Effector memory CD8-positive, alpha-beta T cell (primary cell): ENCODE measurements at regions not wholly inside any gene's neighbourhood (a gene's known extent, or its start where the extent isn't known, plus 50 kb on each side); places are given as distances from the start of the nearest gene placed in this dataset.

Source experiments
- ATAC-seq: fragments of 150-1000 bp; cut with Tn5 transposase; replicated peaks from 2 replicates; pipeline ENCODE4 v1.10.0; 2021; ENCODE audit warnings: mild to moderate bottlenecking, moderate library complexity
- DNase-seq, 3 experiments: peaks; one replicate each; pipeline ENCODE4 v3.0.0; 2021
- H3K27ac Mint-ChIP-seq, 2 donors: one replicate each; pipeline ENCODE4 v1.8.0; 2022; ENCODE audit warnings: mild to moderate bottlenecking in 2 of 2, mixed read lengths in 2 of 2, moderate library complexity in 2 of 2
- H3K27me3 Mint-ChIP-seq, 2 donors: one replicate each; pipeline ENCODE4 v1.8.0; 2022; ENCODE audit warnings: mixed read lengths in 2 of 2
- H3K36me3 Mint-ChIP-seq: one replicate; pipeline ENCODE4 v1.8.0; 2022; ENCODE audit warnings: mild to moderate bottlenecking, moderate library complexity, mixed read lengths; ENCODE audit not compliant: insufficient read depth
- H3K4me1 Mint-ChIP-seq, 2 donors: one replicate each; pipeline ENCODE4 v1.8.0; 2022; ENCODE audit warnings: low read depth in 2 of 2, mixed read lengths in 2 of 2
- H3K4me3 Mint-ChIP-seq, 2 donors: one replicate each; pipeline ENCODE4 v1.8.0; 2022; ENCODE audit warnings: mild to moderate bottlenecking in 2 of 2, mixed read lengths in 2 of 2, moderate library complexity in 2 of 2
- H3K9me3 Mint-ChIP-seq, 2 donors: one replicate each; pipeline ENCODE4 v1.8.0; 2022; ENCODE audit warnings: mixed read lengths in 2 of 2

DNA sequence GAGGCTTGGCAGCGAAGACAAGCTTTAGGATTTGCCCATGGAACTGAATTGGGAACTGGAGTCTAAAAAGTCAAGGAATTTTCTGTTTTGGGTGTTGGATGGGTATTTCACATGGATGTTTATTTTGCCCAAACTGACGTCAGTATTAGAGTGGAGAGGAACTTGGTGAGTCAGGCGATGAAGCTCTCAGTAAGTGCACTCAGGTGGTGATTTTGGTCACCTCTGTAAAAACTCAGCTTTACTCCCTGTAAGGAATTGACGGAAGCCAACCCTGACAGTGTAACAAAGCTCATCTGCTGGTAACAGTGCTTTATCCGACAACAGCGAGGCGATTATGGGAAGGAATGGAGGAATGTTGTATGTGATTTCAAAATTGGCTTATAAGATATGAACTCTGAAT, 77.0 kb upstream of the PGRMC2 start:
- ATAC-seq = no peak
- H3K9me3 Mint-ChIP-seq = no peaks in the 10 kb centered on the region

DNA sequence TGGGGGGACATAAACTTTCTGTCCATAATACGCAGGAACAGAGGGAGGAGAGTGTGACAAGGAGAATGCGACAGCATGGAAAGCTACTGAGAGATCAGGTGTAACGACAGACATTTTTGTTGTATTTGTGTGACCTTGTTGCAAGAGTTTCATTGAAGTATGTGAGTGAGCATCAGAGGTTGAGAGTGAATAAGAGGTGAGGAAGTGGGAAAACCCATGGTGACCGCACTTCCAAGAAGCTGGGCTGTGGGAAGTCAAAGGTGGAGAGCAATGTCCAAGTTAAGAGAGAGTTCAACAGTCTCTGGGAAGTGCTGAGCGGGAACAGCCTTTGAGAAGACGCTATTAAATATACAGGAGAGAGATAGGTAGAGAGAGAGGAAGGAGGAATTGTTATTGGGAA, 76.4 kb upstream of the PGRMC2 start:
- no peaks in the 10 kb centered on the region for H3K36me3 Mint-ChIP-seq
- DNase-seq = no peak
- H3K4me3 Mint-ChIP-seq = no peak overlapping the region
- H3K9me3 Mint-ChIP-seq = no peaks in the 10 kb centered on the region
- no peaks in the 10 kb centered on the region for H3K4me1 Mint-ChIP-seq
- H3K27ac Mint-ChIP-seq = no peak overlapping the region
- H3K27me3 Mint-ChIP-seq = no peaks in the 10 kb centered on the region
- ATAC-seq = no peak

More for the DNA sequence above, 77.0 kb upstream of the PGRMC2 start:
- H3K36me3 Mint-ChIP-seq = no peaks in the 10 kb centered on the region
- no peaks in the 10 kb centered on the region for H3K27me3 Mint-ChIP-seq
- H3K4me1 Mint-ChIP-seq = no peaks in the 10 kb centered on the region
- no peak overlapping the region for H3K27ac Mint-ChIP-seq
- no peak overlapping the region for H3K4me3 Mint-ChIP-seq
- no peak for DNase-seq

DNA sequence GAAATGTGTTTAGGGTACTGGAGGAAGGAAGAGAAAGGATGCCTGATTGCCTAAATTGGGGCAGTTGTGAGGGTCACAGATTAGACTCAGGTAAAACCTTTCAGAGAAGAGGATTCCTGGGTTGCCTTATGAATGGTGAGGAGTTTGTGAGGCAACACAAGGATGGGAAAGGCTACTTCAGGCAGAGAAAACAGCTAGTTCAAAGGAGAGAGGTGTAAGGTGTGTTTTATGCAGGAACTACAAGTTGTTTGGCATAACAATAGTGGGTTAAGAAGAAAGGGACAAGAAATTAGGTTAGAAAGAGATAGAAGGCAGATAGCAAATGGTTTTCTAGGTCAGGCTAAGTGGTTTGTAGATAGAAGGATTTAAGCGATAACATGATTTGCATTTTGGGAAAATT, 75.1 kb upstream of the PGRMC2 start:
- Mint-ChIP-seq H3K4me3 (no peak overlapping the region), H3K27me3 (no peaks in the 10 kb centered on the region), H3K4me1 (no peaks in the 10 kb centered on the region), H3K27ac (no peak overlapping the region), H3K36me3 (no peaks in the 10 kb centered on the region), H3K9me3 (no peaks in the 10 kb centered on the region)
- ATAC-seq (no peak), DNase-seq (no peak)

DNA sequence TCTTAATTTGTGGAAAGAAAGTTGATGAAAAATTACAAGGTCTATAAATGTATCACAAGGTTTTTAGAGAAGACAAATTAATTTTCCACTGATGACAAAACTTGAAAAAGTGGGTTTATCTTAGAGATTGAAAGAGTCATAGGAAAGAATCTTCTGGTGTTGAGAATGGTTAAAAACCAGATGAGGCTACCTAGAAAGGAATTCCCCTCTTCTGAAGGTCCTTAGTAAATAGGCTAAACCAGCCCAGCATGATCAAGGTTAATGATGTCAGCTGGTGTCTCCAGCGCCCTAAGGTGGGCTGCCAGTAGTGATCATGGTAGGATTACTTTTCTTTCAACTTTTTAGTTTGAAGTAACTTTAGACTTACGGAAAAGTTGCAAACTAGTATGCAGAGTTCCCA, 71.8 kb upstream of the PGRMC2 start:
- Mint-ChIP-seq H3K27me3 (no peaks in the 10 kb centered on the region), H3K4me3 (no peak overlapping the region), H3K4me1 (no peaks in the 10 kb centered on the region), H3K36me3 (no peaks in the 10 kb centered on the region), H3K27ac (no peak overlapping the region), H3K9me3 (no peaks in the 10 kb centered on the region)
- ATAC-seq (no peak), DNase-seq (no peak)

DNA sequence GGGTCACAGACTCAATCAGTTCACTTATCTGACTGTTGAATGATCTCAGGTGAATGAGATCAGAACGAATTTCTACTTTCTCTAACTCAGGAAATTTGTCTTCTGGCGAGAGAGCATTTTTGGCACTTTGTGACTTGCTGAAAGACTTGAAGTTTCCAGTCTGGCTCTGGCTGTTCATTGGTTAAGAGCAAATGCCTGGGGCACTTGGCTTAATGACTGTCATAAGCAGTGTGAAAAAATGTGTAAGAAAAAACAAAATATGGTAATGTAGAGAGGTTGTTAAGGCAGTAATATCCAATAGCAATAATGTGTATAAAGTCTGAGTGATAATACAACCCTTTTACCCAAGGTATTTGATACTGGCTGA, 71.3 kb upstream of the PGRMC2 start:
- Mint-ChIP-seq H3K27ac (no peak overlapping the region), H3K4me1 (no peaks in the 10 kb centered on the region), H3K4me3 (no peak overlapping the region), H3K36me3 (no peaks in the 10 kb centered on the region), H3K9me3 (no peaks in the 10 kb centered on the region), H3K27me3 (no peaks in the 10 kb centered on the region)
- ATAC-seq = no peak
- DNase-seq = no peak

DNA sequence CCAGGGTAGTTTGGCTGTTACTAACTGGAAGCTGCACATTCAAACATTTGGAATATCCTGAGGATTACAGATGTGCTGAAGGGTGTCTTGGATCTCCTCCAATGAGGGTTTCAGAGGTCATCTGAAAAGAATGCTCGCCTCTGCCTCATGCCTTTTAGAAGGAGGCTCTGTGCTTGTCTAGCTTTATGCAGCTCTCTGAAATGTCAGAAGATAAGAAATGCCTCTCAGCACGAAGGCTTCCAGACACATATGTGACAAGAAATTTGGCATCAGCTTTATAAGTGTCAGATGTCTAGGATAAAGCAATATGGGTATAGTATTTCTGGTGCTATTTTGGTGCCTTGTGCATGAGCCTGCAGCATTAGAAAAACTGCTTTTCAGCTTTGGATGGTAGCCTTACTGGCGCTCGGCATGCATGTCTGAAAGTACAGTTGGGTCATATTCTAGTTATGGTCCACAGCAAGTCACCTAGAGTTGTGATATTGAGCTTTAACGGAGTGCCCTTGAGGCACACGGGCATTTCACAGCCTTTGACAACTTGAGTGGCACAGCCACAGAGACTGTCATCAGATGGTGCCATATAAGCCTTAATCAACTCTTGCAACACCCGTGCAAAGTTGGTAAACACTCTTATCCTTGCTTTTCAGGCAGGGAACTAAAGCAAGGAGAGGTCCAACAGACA, 70.8 kb upstream of the PGRMC2 start:
- Mint-ChIP-seq H3K36me3 (no peaks in the 10 kb centered on the region), H3K27ac (no peak overlapping the region), H3K9me3 (no peaks in the 10 kb centered on the region), H3K27me3 (no peaks in the 10 kb centered on the region), H3K4me1 (no peaks in the 10 kb centered on the region), H3K4me3 (no peak overlapping the region)
- no peak for DNase-seq
- no peak for ATAC-seq

DNA sequence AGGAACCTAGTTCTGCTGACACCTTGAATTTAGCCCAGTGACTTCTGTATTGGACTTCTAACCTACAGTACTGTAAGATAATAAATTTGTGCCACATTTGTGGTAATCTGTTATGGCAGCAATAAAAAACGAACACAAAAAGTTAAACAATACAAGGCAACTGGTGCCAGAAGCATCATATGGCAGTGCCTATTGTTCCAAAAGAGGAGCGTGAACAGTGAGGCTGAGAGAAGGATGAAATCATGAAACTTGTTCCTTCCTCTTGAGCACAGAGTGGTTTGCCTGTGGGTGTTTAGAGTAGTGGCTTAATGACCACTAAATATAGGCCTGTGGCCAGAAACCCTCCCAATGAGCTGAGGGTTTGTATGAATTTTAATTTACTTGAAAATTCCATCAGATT, 69.7 kb upstream of the PGRMC2 start:
- H3K27ac Mint-ChIP-seq = no peak overlapping the region
- no peaks in the 10 kb centered on the region for H3K9me3 Mint-ChIP-seq
- DNase-seq = no peak
- no peak overlapping the region for H3K4me3 Mint-ChIP-seq
- H3K36me3 Mint-ChIP-seq = no peaks in the 10 kb centered on the region
- no peaks in the 10 kb centered on the region for H3K4me1 Mint-ChIP-seq
- H3K27me3 Mint-ChIP-seq = no peaks in the 10 kb centered on the region
- ATAC-seq = no peak

DNA sequence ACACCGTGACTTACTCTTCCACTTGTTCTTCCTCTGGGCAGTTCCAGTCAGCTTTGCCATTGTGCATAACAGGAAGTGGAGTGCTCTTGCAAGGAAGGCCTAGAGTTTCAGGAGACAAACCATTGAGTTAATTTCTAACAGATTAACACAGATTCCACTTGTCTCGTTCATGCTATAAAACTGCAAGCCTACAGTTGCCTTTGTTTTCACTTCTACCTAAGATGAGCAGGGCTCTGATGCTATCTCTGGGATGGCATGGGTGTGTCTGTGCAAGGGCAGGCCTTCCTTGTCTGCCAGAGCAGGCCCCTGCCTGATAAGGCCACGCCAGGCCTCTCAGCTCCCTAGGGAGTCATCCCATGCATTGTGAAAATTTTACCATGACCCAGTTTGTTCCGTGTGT, 67.7 kb upstream of the PGRMC2 start:
- no peaks in the 10 kb centered on the region for H3K36me3 Mint-ChIP-seq
- H3K27me3 Mint-ChIP-seq = no peaks in the 10 kb centered on the region
- H3K9me3 Mint-ChIP-seq = no peaks in the 10 kb centered on the region
- ATAC-seq (no peak), DNase-seq (no peak)
- H3K4me1 Mint-ChIP-seq = no peaks in the 10 kb centered on the region
- no peak overlapping the region for H3K27ac Mint-ChIP-seq
- H3K4me3 Mint-ChIP-seq = no peak overlapping the region

DNA sequence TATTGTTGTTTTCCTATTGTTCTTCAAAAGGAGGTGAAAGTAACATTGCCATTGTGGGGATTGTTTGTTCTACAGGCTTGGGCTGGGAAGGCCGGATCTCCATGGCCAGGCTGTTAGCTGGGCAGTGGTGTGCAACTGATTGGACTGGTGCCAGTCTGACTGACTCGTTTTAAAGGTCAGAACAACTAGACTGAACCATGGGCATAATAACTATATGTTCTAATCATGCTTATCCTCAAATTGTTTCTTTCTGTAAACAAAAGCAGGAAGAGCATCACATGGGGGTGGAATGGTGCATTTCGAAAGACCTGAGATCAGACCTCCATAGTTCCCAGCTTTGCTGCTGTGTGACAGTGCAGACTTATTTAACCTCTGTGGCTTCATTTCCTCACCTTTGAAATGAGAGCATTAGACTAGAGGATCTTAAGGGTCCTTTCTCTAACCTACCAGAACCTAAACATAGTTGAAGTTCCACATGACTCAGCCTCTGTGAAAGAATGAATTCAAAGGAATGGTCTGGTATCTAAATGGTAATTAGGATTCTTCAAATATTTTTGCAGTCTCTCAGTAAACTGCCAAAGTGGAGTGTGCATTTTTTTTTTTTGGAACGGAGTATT, 66.7 kb upstream of the PGRMC2 start:
- DNase-seq = no peak
- Mint-ChIP-seq H3K9me3 (no peaks in the 10 kb centered on the region), H3K27ac (no peak overlapping the region)

DNA sequence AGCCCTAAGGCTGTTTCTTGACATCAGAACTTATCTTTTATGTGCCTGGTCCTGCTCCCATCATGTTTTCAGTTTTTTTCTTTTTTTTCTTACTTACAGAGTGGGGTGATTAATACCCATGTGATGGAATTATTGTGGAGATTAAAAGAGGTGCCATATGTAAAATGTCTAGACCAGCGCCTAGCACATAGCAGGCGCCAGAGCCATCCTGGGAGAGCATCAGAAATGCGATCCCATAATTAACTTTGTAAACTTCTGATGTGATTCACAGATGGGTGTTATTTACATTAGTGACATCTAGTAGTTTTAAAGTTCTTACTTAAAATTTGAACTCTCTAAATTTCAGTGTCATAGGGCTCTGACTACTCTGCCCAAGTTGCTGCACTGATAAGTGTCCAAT, 66.2 kb upstream of the PGRMC2 start:
- ATAC-seq (no peak), DNase-seq (no peak)
- Mint-ChIP-seq H3K4me3 (no peak overlapping the region), H3K4me1 (no peaks in the 10 kb centered on the region), H3K9me3 (no peaks in the 10 kb centered on the region), H3K27me3 (no peaks in the 10 kb centered on the region), H3K36me3 (peaks cover 3% of the 10 kb centered on the region), H3K27ac (no peak overlapping the region)

More for the DNA sequence above, 66.7 kb upstream of the PGRMC2 start:
- no peak overlapping the region for H3K4me3 Mint-ChIP-seq
- H3K27me3 Mint-ChIP-seq = no peaks in the 10 kb centered on the region
- no peak for ATAC-seq
- no peaks in the 10 kb centered on the region for H3K4me1 Mint-ChIP-seq
- H3K36me3 Mint-ChIP-seq = no peaks in the 10 kb centered on the region

DNA sequence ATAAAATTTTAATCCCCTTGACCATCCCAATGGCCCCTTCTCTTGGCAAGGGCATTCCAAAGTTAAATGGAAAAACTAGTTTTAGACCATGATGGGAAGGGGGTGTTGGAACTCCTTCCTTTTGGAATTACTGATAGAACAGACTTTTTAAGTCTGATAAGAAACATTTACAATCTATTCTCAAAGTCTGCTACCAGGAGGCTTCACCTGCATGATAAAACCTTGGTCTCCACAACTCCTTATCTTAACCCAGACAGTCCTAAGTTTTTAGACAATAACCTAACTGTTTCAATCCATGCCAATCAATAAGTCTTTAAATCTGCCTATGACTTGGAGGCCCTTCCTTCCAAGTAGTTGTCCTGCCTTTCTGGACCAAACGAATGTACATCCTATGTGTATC, 63.9 kb upstream of the PGRMC2 start:
- Mint-ChIP-seq H3K9me3 (no peaks in the 10 kb centered on the region), H3K4me1 (no peaks in the 10 kb centered on the region), H3K27ac (no peak overlapping the region), H3K36me3 (peaks cover 3% of the 10 kb centered on the region), H3K27me3 (no peaks in the 10 kb centered on the region), H3K4me3 (no peak overlapping the region)
- DNase-seq (no peak), ATAC-seq (no peak)

DNA sequence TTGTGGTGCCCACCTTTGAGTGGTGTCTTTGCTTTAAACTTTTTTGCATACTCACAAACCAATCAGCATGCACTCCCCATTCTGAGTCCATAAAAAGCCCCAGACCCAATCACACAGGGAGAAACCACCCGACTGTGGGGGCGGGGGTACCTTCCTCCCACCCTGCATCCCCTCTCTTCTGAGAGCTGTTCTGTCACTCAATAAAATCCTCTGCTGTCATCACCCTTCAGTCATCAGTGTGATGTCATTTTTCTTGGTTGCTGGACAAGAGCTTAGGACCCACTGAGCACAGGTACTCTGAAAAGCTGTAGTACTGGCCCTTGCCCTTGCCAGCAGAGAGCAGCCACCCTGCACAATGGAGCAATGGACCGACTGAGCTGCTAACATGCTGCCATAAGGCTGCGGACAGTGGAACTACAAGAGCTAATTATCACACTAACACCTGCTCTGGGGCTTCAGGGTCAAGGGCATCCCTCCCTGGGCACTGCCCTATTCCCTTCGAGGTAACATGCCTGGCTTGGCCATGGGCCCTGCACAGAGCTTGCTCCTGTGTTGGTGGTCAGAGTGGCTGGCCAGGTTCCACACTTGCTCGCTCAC, 62.9 kb upstream of the PGRMC2 start:
- Mint-ChIP-seq H3K27me3 (no peaks in the 10 kb centered on the region), H3K36me3 (peaks cover 3% of the 10 kb centered on the region), H3K4me1 (no peaks in the 10 kb centered on the region), H3K27ac (no peak overlapping the region), H3K9me3 (no peaks in the 10 kb centered on the region), H3K4me3 (no peak overlapping the region)
- no peak for DNase-seq
- ATAC-seq = no peak

DNA sequence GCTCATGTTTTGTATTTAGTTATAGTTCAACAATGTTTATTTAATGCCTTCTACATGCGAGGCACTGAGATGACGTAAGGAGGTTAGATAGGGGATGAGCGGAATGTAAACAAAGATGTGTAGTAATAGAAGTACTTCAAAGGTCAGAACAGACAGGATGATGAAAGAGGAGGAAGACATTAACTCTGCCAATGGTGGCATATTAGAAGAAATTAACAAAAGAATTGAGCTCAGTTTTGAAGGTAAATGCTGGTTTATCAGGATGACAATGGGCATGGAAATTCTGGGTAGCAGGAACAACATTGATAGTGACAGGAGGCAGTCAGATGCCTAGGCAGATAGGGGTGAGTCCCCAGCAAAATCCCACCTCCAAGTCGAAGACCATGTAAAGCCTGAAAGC, 62.3 kb upstream of the PGRMC2 start:
- H3K4me3 Mint-ChIP-seq = no peak overlapping the region
- no peaks in the 10 kb centered on the region for H3K4me1 Mint-ChIP-seq
- no peak for ATAC-seq
- H3K27me3 Mint-ChIP-seq = no peaks in the 10 kb centered on the region
- H3K9me3 Mint-ChIP-seq = no peaks in the 10 kb centered on the region
- no peak for DNase-seq
- no peak overlapping the region for H3K27ac Mint-ChIP-seq
- peaks cover 3% of the 10 kb centered on the region for H3K36me3 Mint-ChIP-seq

DNA sequence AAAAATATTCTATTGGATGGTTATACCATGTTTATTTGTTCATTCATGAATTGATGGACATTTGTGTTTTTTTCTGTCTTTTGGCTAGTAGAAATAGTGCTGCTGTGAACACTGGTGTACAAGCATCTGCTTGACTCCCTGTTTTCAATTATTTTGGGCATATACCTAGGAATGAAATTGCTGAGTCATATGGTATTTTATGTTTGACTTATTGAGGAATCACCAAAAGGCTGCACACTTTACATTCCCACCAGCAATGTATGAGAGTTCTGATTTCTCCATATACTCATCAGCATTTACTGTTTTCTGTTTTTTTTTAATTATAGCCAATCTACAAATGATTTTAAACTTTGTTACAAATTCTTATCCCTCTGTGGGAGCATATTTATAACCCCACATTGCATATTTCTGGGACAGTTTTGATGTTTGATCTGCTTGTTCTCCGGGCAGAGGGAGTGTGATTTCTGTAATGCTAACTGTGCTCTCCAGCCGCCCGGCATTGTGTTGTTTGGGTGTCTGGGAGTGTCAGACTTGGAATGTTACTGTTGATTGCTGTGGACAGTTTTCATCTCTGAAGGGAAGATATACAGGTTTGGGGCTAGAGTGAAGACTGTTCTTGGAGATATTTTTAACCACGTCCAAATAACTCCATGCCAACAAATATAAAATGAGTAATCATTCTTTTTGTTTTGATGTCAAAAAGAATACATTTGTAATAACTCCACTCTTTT, 60.5 kb upstream of the PGRMC2 start:
- no peak overlapping the region for H3K27ac Mint-ChIP-seq
- ATAC-seq (no peak), DNase-seq (no peak)
- no peaks in the 10 kb centered on the region for H3K4me1 Mint-ChIP-seq
- H3K27me3 Mint-ChIP-seq = no peaks in the 10 kb centered on the region
- no peaks in the 10 kb centered on the region for H3K9me3 Mint-ChIP-seq
- H3K4me3 Mint-ChIP-seq = no peak overlapping the region
- peaks cover 3% of the 10 kb centered on the region for H3K36me3 Mint-ChIP-seq
